NCI-H2227 (cell line): ENCODE measurements at regions not wholly inside any gene's neighbourhood (a gene's known extent, or its start where the extent isn't known, plus 50 kb on each side); places are given as distances from the start of the nearest gene placed in this dataset.
"Not testable (repeated sequence)": the region's sequence is repeated elsewhere in the genome, so short reads cannot be mapped to it uniquely, and the experiment has no call there.

Experiments used
- DNase-seq: peaks from one replicate; lab custom pipeline; 2025; ENCODE audit not compliant: unreplicated experiment; lab: John Stamatoyannopoulos, UW

- DNase-seq, result no peak
Observed at GRCh38 chr9:124164811-124165210, 92.9 kb upstream of the NEK6 start.

- DNase-seq, result no peak
Observed at GRCh38 chr9:124174433-124174832, 83.3 kb upstream of the NEK6 start.

GRCh38 chr9:124177522-124177921 is 80.2 kb upstream of the NEK6 start:
- not testable (repeated sequence) for DNase-seq

GRCh38 chr9:124179196-124180071 is 78.3 kb upstream of the NEK6 start:
- no peak for DNase-seq

- DNase-seq, result no peak
Observed at GRCh38 chr9:124180557-124180956, 77.2 kb upstream of the NEK6 start.

GRCh38 chr9:124182741-124183140 is 75.0 kb upstream of the NEK6 start:
- no peak for DNase-seq

GRCh38 chr9:124183772-124184171 is 74.0 kb upstream of the NEK6 start:
- peak; percentile 45 for DNase-seq

- DNase-seq, result no peak
Observed at GRCh38 chr9:124185413-124185812, 72.3 kb upstream of the NEK6 start.

- DNase-seq, result no peak
Observed at GRCh38 chr9:124187311-124187710, 70.4 kb upstream of the NEK6 start.

GRCh38 chr9:124188331-124189110 is 69.2 kb upstream of the NEK6 start:
- DNase-seq, result no peak

GRCh38 chr9:124190761-124191160 is 67.0 kb upstream of the NEK6 start:
- no peak for DNase-seq

GRCh38 chr9:124191691-124192395 is 65.9 kb upstream of the NEK6 start:
- no peak for DNase-seq

GRCh38 chr9:124196814-124197176 is 61.0 kb upstream of the NEK6 start:
- no peak for DNase-seq

- no peak for DNase-seq
Observed at GRCh38 chr9:124197177-124198095, 60.3 kb upstream of the NEK6 start.

GRCh38 chr9:124198331-124198730 is 59.4 kb upstream of the NEK6 start:
- no peak for DNase-seq

GRCh38 chr9:124198948-124199347 is 58.8 kb upstream of the NEK6 start:
- DNase-seq, result no peak

GRCh38 chr9:124199474-124199873 is 58.3 kb upstream of the NEK6 start:
- DNase-seq, result no peak

- DNase-seq, result no peak
Observed at GRCh38 chr9:124202447-124202971, 55.2 kb upstream of the NEK6 start.

GRCh38 chr9:124205686-124206352 is 51.9 kb upstream of the NEK6 start:
- no peak for DNase-seq

- DNase-seq, result no peak
Observed at GRCh38 chr9:124206391-124206790, 51.4 kb upstream of the NEK6 start.
